K562 (cell line): ENCODE measurements at regions not wholly inside any gene's neighbourhood (a gene's known extent, or its start where the extent isn't known, plus 50 kb on each side); places are given as distances from the start of the nearest gene placed in this dataset.

Experiments
- ATAC-seq: fragments of 200-7000 bp; cut with Tn5 transposase; 3 replicates; pipeline ENCODE4 v1.9.1; 2020; ENCODE audit warnings: moderate library complexity
- BruUV-seq: library from RNA; stranded (reverse); fragments of 400-500 nt; replicated peaks from 2 replicates; lab custom pipeline; 2021; lab: Mats Ljungman, UMichigan
- CTCF ChIA-PET: fragments of 300-600 bp; formaldehyde crosslinking; extraction: SDS; loops from one replicate; lab custom pipeline; 2021; ENCODE audit warnings: low intra/inter-chr PET ratio; lab: Yijun Ruan, JAX
- POLR2A ChIA-PET: fragments of 300-600, 350-650 bp; sonication (Branson Sonifier 250); formaldehyde crosslinking; extraction: SDS; loops from one replicate; lab custom pipeline; 2021; ENCODE audit warnings: antibody characterized with exemption, inconsistent platforms; lab: Yijun Ruan, JAX
- DNase-seq, 4 experiments: peaks; one replicate each; pipeline versions ENCODE4 v3.0.0 to v3.0.0-alpha.2; 2011 to 2018; ENCODE audit warnings: low spot score in 3 of 4, mixed read lengths in 3 of 4; ENCODE audit errors: extremely low read depth in 1 of 4
- FAIRE-seq: peaks from 2 replicates; lab custom pipeline; 2011; peaks lifted over from hg19 to GRCh38; lab: Jason Lieb, UNC
- H2AFZ ChIP-seq: 2 replicates; pipeline ENCODE4 v1.6.0; 2011; ENCODE audit warnings: low read depth, low read length, control low read depth, inconsistent platforms
- H3K27ac ChIP-seq: fragments of 200-600 bp; 3 replicates; pipeline ENCODE4 v1.8.0; 2011; ENCODE audit warnings: low read depth, mild to moderate bottlenecking, control low read depth, inconsistent platforms, low read length, moderate library complexity, mixed read lengths; ENCODE audit errors: extremely low read depth
- H3K27me3 ChIP-seq, 2 experiments: fragments of 300-600 bp in 1 of 2; 2 replicates in 1 of 2; 3 replicates in 1 of 2; pipeline versions ENCODE4 v1.6.0 to v1.8.0; 2011; ENCODE audit warnings: inconsistent platforms in 2 of 2, low read length in 2 of 2, mild to moderate bottlenecking in 1 of 2, mixed read lengths in 1 of 2, moderate library complexity in 1 of 2; ENCODE audit not compliant: control insufficient read depth in 2 of 2, insufficient read depth in 2 of 2
- H3K36me3 ChIP-seq: fragments of 300-600 bp; 3 replicates; pipeline ENCODE4 v1.8.0; 2011; ENCODE audit warnings: mild to moderate bottlenecking, low read length, inconsistent platforms; ENCODE audit not compliant: control insufficient read depth, insufficient read depth
- H3K4me1 ChIP-seq, 2 experiments: fragments of 200-600 bp in 1 of 2; replicated peaks in 1 of 2; 2 replicates in 1 of 2; 3 replicates in 1 of 2; pipeline versions ENCODE4 v1.5.1 to v1.8.0; 2011; ENCODE audit warnings: inconsistent platforms in 2 of 2, low read length in 2 of 2, mild to moderate bottlenecking in 1 of 2, mixed read lengths in 1 of 2, moderate library complexity in 1 of 2; ENCODE audit not compliant: control insufficient read depth in 2 of 2, insufficient read depth in 2 of 2
- H3K4me2 ChIP-seq: 2 replicates; pipeline ENCODE4 v1.6.1; 2011; ENCODE audit warnings: low read length, control low read depth, inconsistent platforms, mixed read lengths; ENCODE audit not compliant: insufficient read depth
- H3K4me3 ChIP-seq: fragments of 200-600 bp; sonication (generic), shearing (Covaris generic); 2 replicates; pipeline ENCODE4 v1.5.1; 2016; ENCODE audit warnings: control low read depth, inconsistent platforms
- H3K79me2 ChIP-seq: fragments of 200-600 bp; 3 replicates; pipeline ENCODE4 v1.8.0; 2011; ENCODE audit warnings: low read length, inconsistent platforms; ENCODE audit not compliant: control insufficient read depth, insufficient read depth
- H3K9ac ChIP-seq, 2 experiments: 2 replicates each; pipeline versions ENCODE4 v1.6.0 to v1.6.1; 2011; ENCODE audit warnings: low read depth in 2 of 2, low read length in 2 of 2, control low read depth in 1 of 2, inconsistent platforms in 1 of 2, mild to moderate bottlenecking in 1 of 2, mixed read lengths in 1 of 2; ENCODE audit not compliant: insufficient read depth in 1 of 2
- H3K9me1 ChIP-seq: one replicate; pipeline ENCODE4 v1.6.0; 2011; ENCODE audit warnings: inconsistent platforms, mild to moderate bottlenecking, low read length, moderate library complexity; ENCODE audit not compliant: control insufficient read depth, insufficient read depth
- H3K9me3 ChIP-seq: replicated peaks from 2 replicates; pipeline ENCODE4 v1.5.1; 2011; ENCODE audit warnings: low read depth, low read length, inconsistent platforms; ENCODE audit not compliant: control insufficient read depth, insufficient read depth
- H4K20me1 ChIP-seq: replicated peaks from 2 replicates; pipeline ENCODE4 v1.6.1; 2011; ENCODE audit warnings: low read length, inconsistent platforms, mixed read lengths; ENCODE audit not compliant: control insufficient read depth, insufficient read depth
- CHAMP1 ChIP-seq: fragments of 450-650 bp; IDR thresholded peaks from 2 replicates; pipeline ENCODE4 v1.6.1; 2016; ENCODE audit warnings: mild to moderate bottlenecking
- WGBS: fragments of 100-300 bp; shearing (Covaris generic); methylation state at CpG from one replicate; pipeline ENCODE4 v1.1.6; 2016; ENCODE audit warnings: low coverage, mixed read lengths; ENCODE audit not compliant: insufficient coverage; ENCODE audit errors: missing lambda C conversion rate; 5-methylcytosine and 5-hydroxymethylcytosine counted together
- in situ Hi-C: fragments of 300-500 bp; cut with MboI; formaldehyde crosslinking; loops from 4 replicates; pipeline ENCODE4 v1.15.0; 2018; ENCODE audit warnings: inconsistent platforms, mixed read lengths
- intact Hi-C: fragments of 100-400 bp; cut with micrococcal nuclease; formaldehyde crosslinking; loops from 2 replicates; pipeline ENCODE4 v1.14.2; 2022
- TF ChIP-seq, protein P1 (sequence below): sonication (generic); formaldehyde crosslinking; IDR thresholded peaks from 2 replicates; pipeline ENCODE4 v1.8.0; 2023; ENCODE audit warnings: mild to moderate bottlenecking, missing genetic modification reagents

DNA sequence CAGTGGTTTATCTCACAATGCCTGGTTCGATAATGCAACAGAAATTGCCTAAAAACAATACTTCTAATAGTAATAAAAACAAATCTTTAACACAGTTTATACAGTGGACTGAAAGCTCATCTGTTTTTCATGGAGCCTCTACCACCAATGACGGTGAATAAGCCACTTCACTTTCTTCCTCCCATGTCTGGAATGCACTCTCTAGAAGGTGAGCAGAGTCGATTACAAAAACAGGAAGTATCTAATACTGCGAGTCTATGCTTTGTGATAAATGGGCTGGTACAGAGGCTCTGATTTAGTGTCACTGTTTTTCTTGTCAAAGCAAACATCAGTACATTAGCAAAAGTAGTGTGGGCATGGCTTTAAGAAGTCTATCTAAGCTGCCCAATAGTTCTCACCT lies 1348.6 kb upstream of the SLC10A2 start (continued):
- TF ChIP-seq, protein P1, sequence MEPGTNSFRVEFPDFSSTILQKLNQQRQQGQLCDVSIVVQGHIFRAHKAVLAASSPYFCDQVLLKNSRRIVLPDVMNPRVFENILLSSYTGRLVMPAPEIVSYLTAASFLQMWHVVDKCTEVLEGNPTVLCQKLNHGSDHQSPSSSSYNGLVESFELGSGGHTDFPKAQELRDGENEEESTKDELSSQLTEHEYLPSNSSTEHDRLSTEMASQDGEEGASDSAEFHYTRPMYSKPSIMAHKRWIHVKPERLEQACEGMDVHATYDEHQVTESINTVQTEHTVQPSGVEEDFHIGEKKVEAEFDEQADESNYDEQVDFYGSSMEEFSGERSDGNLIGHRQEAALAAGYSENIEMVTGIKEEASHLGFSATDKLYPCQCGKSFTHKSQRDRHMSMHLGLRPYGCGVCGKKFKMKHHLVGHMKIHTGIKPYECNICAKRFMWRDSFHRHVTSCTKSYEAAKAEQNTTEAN (CRISPR knock-in tag): no peak

GRCh38 chr13:104414181-104414580 lies 1348.0 kb upstream of the SLC10A2 start:
- ATAC-seq (no peak), DNase-seq (no peak)
- CTCF ChIA-PET: no interaction called here
- Histone ChIP-seq H2AFZ (no peak overlapping the region), H3K9me1 (no peaks in the 10 kb centered on the region), H3K9ac (no peak overlapping the region), H3K4me3 (no peak overlapping the region), H3K4me1 (no peaks in the 10 kb centered on the region), H3K36me3 (no peaks in the 10 kb centered on the region), H3K4me2 (no peak overlapping the region)
- POLR2A ChIA-PET: no interaction called here
- WGBS: 0% methylated on average over 2 of the region's 2 CpGs
- intact Hi-C loops: no loop called here
- in situ Hi-C loops: no loop called here
- TF ChIP-seq CHAMP1: no peak
- TF ChIP-seq, all 486 proteins: peak for 0
- BruUV-seq: no TSS peak
- no peaks in the 10 kb centered on the region for H4K20me1 ChIP-seq
- H3K27me3 ChIP-seq: no peaks in the 10 kb centered on the region
- no peak overlapping the region for H3K27ac ChIP-seq
- H3K79me2 ChIP-seq: no peaks in the 10 kb centered on the region
- no peak for FAIRE-seq
- no peaks in the 10 kb centered on the region for H3K9me3 ChIP-seq
